ENCODE measurements at regions not wholly inside any gene's neighbourhood (a gene's known extent, or its start where the extent isn't known, plus 50 kb on each side); places are given as distances from the start of the nearest gene placed in this dataset.

DNA sequence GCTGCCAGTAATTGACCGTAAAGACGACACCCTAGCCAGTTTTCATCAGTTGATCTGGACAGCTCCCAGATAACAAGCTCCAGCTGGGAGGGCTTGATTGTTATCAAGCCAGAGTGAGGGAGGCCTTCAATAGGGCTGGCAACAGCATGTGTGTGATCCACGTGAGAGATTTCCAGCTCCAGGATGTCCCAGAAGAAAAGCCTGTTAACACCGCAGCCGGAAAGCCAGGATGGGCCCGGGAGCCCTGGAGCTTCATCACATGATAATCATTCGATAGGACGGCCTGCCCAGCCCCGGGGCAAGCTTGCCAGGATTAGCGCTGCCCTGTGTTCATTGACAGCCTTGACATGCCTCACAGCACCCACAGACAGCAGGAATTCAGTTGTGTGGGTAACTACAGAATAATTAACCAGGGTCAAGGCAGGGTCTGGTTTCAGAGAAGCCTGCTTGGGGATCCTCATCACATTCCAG, 182.5 kb downstream of the C1D start:
- Histone ChIP-seq H3K9ac (ENCODE audit: low read length) (no peak overlapping the region), H3K4me2 (ENCODE audit: low read length) (no peak overlapping the region)

DNA sequence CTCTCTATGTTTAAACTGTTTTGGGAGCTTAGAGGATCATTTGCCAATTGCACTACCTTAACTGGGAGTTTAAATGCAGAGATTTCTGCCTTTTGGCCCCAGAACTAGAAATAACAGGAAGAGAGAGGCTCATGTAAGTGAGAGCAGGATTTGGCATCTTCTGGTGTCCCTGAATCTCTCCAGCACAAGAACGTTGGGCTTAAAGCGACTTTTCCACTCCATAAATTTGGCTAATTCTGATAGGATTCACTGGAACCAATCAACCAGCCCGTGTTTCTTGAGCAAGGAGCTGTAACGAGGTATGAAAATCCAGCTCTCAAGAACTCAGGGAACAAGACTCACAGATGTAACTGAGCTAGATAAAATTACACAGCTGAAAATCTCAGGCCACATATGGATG, 181.0 kb downstream of the C1D start:
- Histone ChIP-seq H3K27ac (ENCODE audit: low read length) (no peak overlapping the region), H3K4me2 (ENCODE audit: low read length) (no peak overlapping the region), H3K9me2 (ENCODE audit: insufficient read depth, low read length) (no peaks in the 10 kb centered on the region), H3K79me2 (replicated peaks; ENCODE audit: insufficient read depth, low read length) (no peaks in the 10 kb centered on the region), H3K4me3 (ENCODE audit: low read length) (no peak overlapping the region), H3K9ac (ENCODE audit: low read length) (no peak overlapping the region), H3K36me3 (ENCODE audit: insufficient read depth, low read length) (no peaks in the 10 kb centered on the region), H4K20me1 (ENCODE audit: insufficient read depth) (no peaks in the 10 kb centered on the region), H3K27me3 (ENCODE audit: insufficient read depth, low read depth, low read length) (no peaks in the 10 kb centered on the region), H3K9me3 (ENCODE audit: low read length) (no peaks in the 10 kb centered on the region), H3F3A (ENCODE audit: insufficient read depth, low read length, poor library complexity, severe bottlenecking) (no peaks in the 10 kb centered on the region), H2AFZ (ENCODE audit: low read depth, low read length) (no peak overlapping the region)
- no peak for TF ChIP-seq TAF1 (IDR thresholded peaks at IDR 0.05; ENCODE audit: low read depth)
- no peak for TF ChIP-seq EP300 (conservative IDR thresholded peaks at IDR 0.05; ENCODE audit: poor library complexity, severe bottlenecking)
- no peak for TF ChIP-seq EZH2 (IDR thresholded peaks at IDR 0.05; ENCODE audit: borderline replicate concordance, insufficient read depth, low read length, poor library complexity, severe bottlenecking)
- TF ChIP-seq, protein P1, sequence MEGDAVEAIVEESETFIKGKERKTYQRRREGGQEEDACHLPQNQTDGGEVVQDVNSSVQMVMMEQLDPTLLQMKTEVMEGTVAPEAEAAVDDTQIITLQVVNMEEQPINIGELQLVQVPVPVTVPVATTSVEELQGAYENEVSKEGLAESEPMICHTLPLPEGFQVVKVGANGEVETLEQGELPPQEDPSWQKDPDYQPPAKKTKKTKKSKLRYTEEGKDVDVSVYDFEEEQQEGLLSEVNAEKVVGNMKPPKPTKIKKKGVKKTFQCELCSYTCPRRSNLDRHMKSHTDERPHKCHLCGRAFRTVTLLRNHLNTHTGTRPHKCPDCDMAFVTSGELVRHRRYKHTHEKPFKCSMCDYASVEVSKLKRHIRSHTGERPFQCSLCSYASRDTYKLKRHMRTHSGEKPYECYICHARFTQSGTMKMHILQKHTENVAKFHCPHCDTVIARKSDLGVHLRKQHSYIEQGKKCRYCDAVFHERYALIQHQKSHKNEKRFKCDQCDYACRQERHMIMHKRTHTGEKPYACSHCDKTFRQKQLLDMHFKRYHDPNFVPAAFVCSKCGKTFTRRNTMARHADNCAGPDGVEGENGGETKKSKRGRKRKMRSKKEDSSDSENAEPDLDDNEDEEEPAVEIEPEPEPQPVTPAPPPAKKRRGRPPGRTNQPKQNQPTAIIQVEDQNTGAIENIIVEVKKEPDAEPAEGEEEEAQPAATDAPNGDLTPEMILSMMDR (IDR thresholded peaks at IDR 0.05; ENCODE audit: poor library complexity, severe bottlenecking), result no peak
- no peak for TF ChIP-seq MXI1 (conservative IDR thresholded peaks at IDR 0.05; ENCODE audit: poor library complexity, severe bottlenecking)
- TF ChIP-seq SMC3 (conservative IDR thresholded peaks at IDR 0.05; ENCODE audit: poor library complexity), result no peak
- no peak for TF ChIP-seq RAD21 (conservative IDR thresholded peaks at IDR 0.05)
- TF ChIP-seq POLR2AphosphoS5 (IDR thresholded peaks at IDR 0.05), result no peak
- TF ChIP-seq, protein P2, sequence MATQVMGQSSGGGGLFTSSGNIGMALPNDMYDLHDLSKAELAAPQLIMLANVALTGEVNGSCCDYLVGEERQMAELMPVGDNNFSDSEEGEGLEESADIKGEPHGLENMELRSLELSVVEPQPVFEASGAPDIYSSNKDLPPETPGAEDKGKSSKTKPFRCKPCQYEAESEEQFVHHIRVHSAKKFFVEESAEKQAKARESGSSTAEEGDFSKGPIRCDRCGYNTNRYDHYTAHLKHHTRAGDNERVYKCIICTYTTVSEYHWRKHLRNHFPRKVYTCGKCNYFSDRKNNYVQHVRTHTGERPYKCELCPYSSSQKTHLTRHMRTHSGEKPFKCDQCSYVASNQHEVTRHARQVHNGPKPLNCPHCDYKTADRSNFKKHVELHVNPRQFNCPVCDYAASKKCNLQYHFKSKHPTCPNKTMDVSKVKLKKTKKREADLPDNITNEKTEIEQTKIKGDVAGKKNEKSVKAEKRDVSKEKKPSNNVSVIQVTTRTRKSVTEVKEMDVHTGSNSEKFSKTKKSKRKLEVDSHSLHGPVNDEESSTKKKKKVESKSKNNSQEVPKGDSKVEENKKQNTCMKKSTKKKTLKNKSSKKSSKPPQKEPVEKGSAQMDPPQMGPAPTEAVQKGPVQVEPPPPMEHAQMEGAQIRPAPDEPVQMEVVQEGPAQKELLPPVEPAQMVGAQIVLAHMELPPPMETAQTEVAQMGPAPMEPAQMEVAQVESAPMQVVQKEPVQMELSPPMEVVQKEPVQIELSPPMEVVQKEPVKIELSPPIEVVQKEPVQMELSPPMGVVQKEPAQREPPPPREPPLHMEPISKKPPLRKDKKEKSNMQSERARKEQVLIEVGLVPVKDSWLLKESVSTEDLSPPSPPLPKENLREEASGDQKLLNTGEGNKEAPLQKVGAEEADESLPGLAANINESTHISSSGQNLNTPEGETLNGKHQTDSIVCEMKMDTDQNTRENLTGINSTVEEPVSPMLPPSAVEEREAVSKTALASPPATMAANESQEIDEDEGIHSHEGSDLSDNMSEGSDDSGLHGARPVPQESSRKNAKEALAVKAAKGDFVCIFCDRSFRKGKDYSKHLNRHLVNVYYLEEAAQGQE (IDR thresholded peaks at IDR 0.05; ENCODE audit: borderline replicate concordance), result no peak

More for the DNA sequence above, 182.5 kb downstream of the C1D start:
- Histone ChIP-seq H3K79me2 (replicated peaks; ENCODE audit: insufficient read depth, low read length) (no peaks in the 10 kb centered on the region), H3K27ac (ENCODE audit: low read length) (no peak overlapping the region), H3K9me3 (ENCODE audit: low read length) (no peaks in the 10 kb centered on the region), H3K4me3 (ENCODE audit: low read length) (no peak overlapping the region), H3K36me3 (ENCODE audit: insufficient read depth, low read length) (no peaks in the 10 kb centered on the region), H3K27me3 (ENCODE audit: insufficient read depth, low read depth, low read length) (no peaks in the 10 kb centered on the region), H3F3A (ENCODE audit: insufficient read depth, low read length, poor library complexity, severe bottlenecking) (no peaks in the 10 kb centered on the region), H2AFZ (ENCODE audit: low read depth, low read length) (no peak overlapping the region), H4K20me1 (ENCODE audit: insufficient read depth) (no peaks in the 10 kb centered on the region), H3K9me2 (ENCODE audit: insufficient read depth, low read length) (no peaks in the 10 kb centered on the region)
- TF ChIP-seq MXI1 (conservative IDR thresholded peaks at IDR 0.05; ENCODE audit: poor library complexity, severe bottlenecking), result no peak
- TF ChIP-seq EZH2 (IDR thresholded peaks at IDR 0.05; ENCODE audit: borderline replicate concordance, insufficient read depth, low read length, poor library complexity, severe bottlenecking), result no peak
- no peak for TF ChIP-seq POLR2AphosphoS5 (IDR thresholded peaks at IDR 0.05)
- TF ChIP-seq, protein P1 (IDR thresholded peaks at IDR 0.05; ENCODE audit: poor library complexity, severe bottlenecking), result no peak
- TF ChIP-seq TAF1 (IDR thresholded peaks at IDR 0.05; ENCODE audit: low read depth), result no peak
- TF ChIP-seq SMC3 (conservative IDR thresholded peaks at IDR 0.05; ENCODE audit: poor library complexity), result no peak

All from neural cell (in vitro differentiated cells).